ENCODE measurements at regions not wholly inside any gene's neighbourhood (a gene's known extent, or its start where the extent isn't known, plus 50 kb on each side); places are given as distances from the start of the nearest gene placed in this dataset.

DNA sequence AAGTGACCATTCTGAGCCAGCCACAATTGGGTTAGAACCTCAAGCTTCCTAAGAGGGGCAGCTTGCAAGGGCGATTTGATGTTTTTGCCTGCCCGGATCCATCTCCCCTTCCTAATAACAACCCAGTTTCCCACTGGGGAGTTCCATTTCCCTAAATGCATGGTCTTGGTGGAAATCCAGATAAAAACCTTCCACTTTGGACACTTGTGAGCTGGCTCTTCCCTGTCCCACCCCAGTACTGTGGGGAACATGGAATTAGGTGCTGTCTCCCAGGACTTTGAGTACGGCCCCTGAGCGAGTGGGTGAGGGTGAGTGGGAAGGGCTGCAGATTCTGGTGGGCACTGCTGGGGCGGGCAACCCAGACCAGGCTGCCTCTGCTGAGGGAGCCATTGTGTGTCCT lies 122.3 kb downstream of the DDX1 start:
- no peak for DNase-seq (ENCODE audit: low spot score)
- TF ChIP-seq, protein P1, sequence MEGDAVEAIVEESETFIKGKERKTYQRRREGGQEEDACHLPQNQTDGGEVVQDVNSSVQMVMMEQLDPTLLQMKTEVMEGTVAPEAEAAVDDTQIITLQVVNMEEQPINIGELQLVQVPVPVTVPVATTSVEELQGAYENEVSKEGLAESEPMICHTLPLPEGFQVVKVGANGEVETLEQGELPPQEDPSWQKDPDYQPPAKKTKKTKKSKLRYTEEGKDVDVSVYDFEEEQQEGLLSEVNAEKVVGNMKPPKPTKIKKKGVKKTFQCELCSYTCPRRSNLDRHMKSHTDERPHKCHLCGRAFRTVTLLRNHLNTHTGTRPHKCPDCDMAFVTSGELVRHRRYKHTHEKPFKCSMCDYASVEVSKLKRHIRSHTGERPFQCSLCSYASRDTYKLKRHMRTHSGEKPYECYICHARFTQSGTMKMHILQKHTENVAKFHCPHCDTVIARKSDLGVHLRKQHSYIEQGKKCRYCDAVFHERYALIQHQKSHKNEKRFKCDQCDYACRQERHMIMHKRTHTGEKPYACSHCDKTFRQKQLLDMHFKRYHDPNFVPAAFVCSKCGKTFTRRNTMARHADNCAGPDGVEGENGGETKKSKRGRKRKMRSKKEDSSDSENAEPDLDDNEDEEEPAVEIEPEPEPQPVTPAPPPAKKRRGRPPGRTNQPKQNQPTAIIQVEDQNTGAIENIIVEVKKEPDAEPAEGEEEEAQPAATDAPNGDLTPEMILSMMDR (IDR thresholded peaks at IDR 0.05; ENCODE audit: extremely low read depth, missing control alignments), result no peak

DNA sequence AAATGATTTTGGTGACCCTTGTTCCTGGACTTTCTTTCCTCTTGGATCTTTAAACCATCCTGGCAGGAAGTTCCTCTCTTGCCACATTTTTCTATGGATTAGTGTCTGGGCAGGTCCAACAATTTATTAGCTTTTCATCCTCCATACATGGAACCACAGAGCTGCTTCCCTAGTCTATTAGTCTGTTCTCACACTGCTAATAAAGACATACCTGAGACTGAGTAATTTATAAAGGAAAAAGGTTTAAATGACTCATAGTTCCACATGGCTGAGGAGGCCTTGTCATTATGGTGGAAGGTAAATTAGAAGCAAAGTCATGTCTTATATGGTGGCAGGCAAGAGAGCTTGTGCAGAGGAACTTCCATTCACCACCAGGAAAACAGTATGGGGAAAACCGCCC lies 122.9 kb downstream of the DDX1 start:
- TF ChIP-seq, protein P1 (IDR thresholded peaks at IDR 0.05; ENCODE audit: extremely low read depth, missing control alignments), result no peak

DNA sequence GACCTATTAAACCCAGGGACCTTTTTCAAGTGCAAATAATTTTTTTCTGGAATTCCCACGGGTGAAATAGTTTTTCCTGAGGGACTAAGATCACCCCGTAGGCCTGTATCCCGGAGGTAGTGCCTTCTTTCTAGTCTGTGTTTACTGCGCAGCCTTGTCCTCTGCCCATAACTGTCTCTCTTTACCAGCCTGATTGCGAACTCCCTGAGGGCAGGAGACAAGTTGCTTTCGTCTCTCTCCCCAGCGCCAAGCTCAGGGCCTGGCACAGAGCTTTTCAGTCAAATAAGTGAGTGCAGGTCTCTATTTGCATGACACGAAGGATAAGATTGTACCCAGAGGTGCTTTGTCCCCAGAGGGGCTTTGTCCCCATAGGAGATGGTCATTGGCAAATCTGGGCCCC lies 123.9 kb downstream of the DDX1 start:
- TF ChIP-seq, protein P1 (IDR thresholded peaks at IDR 0.05; ENCODE audit: extremely low read depth, missing control alignments), result no peak
- DNase-seq (ENCODE audit: low spot score), result no peak

More for the DNA sequence above, 122.9 kb downstream of the DDX1 start:
- DNase-seq (ENCODE audit: low spot score), result no peak

DNA sequence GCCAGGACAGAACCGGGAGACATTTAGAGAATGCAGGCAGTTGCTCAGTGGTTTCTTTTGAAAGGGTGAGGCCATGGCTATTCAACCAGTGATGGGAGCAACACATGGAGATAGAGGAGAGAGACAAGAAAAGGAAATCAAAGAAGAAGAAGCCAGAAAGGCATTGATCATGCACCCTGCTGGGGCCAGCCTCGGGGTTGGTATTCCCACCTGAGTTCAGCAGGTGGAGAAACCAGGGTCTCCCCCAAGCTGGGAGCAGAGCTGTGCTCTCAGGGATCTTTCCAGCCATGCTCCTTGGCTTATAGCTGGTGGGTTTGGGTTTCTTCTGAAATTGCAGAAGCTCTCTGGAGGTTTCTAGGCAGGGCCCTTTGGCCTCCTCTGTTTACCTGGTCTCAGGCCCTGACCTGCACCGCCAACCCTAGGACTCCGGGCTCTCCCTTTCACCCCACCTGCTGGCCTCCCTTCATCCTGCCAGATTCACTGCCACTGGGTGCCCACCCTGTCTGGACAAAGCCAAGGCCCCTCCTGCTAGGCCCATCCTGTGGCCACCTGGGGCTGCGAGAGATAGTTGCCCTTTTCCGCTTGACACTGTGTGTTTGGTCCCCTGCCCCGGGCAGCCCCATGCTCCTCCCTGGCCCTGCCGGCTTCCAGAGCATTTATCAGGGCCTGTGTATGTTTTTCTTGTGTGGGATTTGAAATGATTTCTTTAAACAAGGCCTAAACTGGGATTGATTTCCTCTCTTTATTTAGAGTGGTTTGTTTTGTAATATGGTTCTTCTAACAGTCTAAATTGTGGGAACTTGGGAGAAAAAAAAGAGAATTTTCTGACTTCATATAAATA lies 126.7 kb downstream of the DDX1 start:
- TF ChIP-seq, protein P1 (IDR thresholded peaks at IDR 0.05; ENCODE audit: extremely low read depth, missing control alignments), result no peak
- no peak for DNase-seq (ENCODE audit: low spot score)

DNA sequence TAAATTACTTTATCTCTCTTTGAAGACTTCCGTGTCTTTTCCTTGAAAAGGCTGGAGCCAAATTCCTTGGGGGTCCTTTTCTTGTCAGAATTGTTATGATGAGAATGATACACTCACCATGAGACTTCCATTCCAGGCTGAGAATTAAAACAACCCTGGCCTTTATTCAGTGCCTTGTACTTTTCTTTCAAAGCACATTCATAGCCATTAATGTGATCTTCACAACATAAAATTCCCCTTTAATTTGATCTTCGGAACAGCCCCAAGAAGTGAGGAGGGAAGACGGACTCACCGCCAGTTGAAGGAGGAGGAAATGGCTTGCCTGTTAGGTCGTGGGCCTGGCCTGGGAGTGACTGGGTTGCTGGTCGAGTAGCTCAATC lies 127.3 kb downstream of the DDX1 start:
- DNase-seq (ENCODE audit: low spot score), result no peak
- TF ChIP-seq, protein P1 (IDR thresholded peaks at IDR 0.05; ENCODE audit: extremely low read depth, missing control alignments), result no peak

DNA sequence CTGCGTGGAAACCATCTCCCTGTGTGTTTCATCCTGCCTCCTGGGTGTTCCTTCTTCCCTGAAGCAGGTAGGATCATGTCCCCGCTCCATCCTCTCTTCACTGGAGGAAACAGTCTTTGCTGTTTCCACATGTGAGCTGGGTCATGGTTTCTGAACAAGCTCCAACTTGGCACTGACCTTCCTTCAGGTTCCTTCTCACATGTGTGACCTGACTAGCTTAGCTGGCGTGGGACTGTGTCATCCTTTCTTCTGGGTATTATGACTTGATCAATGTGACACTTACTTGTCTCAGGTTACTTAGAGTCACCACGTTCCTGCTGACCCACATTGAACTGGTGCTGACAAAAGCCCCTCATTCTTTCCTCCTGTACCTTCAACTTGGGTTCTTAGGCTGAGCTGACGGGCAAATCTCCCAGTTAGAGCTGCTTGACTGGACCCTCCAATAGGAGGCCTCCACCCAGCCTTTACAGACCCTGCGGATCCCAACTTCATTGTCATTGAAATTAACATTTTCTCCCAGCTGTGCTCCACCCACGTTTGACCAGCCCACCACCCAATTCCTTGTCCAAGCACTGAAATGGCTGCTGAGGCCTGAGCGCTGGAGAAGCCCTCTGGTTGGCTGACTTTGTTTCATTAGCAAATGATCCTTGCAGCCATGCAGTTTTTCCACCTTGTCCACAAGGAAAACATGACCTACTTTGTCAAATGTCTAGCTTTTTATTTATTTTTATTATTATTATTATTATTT lies 128.1 kb downstream of the DDX1 start:
- TF ChIP-seq, protein P1 (IDR thresholded peaks at IDR 0.05; ENCODE audit: extremely low read depth, missing control alignments), result no peak
- DNase-seq (ENCODE audit: low spot score), result no peak
